GM12801 (cell line): ENCODE measurements at regions not wholly inside any gene's neighbourhood (a gene's known extent, or its start where the extent isn't known, plus 50 kb on each side); places are given as distances from the start of the nearest gene placed in this dataset.

ENCODE experiments used
- TF ChIP-seq, protein P1 (sequence below): IDR thresholded peaks from one replicate; pipeline ENCODE4 v1.5.1; 2011; ENCODE audit warnings: control low read depth; ENCODE audit not compliant: insufficient read length; ENCODE audit errors: extremely low read depth

- TF ChIP-seq, protein P1, sequence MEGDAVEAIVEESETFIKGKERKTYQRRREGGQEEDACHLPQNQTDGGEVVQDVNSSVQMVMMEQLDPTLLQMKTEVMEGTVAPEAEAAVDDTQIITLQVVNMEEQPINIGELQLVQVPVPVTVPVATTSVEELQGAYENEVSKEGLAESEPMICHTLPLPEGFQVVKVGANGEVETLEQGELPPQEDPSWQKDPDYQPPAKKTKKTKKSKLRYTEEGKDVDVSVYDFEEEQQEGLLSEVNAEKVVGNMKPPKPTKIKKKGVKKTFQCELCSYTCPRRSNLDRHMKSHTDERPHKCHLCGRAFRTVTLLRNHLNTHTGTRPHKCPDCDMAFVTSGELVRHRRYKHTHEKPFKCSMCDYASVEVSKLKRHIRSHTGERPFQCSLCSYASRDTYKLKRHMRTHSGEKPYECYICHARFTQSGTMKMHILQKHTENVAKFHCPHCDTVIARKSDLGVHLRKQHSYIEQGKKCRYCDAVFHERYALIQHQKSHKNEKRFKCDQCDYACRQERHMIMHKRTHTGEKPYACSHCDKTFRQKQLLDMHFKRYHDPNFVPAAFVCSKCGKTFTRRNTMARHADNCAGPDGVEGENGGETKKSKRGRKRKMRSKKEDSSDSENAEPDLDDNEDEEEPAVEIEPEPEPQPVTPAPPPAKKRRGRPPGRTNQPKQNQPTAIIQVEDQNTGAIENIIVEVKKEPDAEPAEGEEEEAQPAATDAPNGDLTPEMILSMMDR, result no peak
Observed at GRCh38 chr11:23973244-23973643, 523.6 kb upstream of the LUZP2 start.

GRCh38 chr11:23974051-23974450 is 522.8 kb upstream of the LUZP2 start:
- TF ChIP-seq, protein P1, result no peak

DNA sequence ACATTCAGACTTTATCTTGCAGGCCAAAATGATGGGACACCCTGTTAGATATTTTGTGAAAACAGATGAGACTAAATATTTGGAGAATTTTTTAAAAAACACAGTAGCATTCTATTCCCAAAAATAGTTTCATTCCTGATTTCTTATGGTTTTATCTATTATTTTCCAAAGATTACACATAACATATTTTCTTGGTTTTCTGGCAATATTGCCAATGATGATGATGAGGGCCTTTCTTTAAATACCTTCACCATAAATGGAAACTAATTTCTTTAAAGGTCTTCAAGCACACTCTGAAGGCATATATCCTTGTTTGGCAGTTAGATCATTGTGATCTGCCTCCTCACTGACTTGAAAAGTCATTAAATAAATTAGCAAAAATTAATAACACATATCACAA is 522.3 kb upstream of the LUZP2 start:
- TF ChIP-seq, protein P1, result no peak

DNA sequence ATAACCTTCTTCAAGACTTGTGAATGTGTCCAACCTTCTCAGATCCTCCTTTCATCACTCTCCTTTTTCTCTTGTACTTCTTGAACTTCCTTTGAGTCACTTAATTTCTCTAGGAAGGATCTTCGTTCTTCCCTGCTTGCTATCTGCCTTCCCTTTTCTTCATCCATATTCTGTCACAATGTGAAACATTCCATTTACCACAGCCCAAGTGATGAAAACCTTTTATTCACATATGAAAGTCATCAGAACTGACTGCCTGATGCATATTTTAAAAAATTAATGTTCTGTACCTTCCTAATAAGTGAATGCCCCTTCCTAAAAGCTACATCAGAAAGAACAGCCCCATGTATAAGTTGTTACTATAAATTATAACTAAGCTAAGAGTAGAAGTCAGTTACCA is 520.4 kb upstream of the LUZP2 start:
- TF ChIP-seq, protein P1, result no peak

GRCh38 chr11:23976841-23977271 is 520.0 kb upstream of the LUZP2 start:
- TF ChIP-seq, protein P1, result no peak

DNA sequence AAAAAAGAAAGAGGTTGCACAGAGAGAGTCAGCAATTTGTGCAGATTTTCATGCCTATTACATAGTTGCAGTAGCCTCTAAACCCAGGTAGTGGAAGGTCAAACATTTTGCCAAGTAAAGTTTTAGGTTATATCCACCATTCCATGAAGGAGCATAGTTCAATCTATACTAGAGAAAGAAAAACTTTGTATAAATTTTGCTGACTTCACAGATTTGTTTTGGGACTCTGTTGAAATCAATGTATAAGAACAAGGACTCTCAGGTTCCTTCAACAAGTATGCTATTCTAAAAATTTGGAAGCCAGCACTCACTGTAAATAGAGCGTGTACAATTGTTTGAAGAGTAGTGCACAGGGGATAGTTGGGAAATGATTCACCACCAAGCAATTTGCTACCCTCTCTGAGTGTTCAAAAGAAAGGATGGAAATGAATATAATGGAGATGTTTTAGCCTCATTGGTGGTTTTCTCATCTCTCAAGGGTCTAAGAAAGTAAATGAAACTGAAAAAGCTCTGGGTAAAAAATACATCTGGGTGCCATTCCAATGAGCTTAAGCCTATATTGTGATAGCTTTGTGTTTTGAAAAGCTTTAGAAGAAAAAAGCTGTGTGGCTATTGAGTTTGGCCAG is 508.4 kb upstream of the LUZP2 start:
- TF ChIP-seq, protein P1, result no peak

DNA sequence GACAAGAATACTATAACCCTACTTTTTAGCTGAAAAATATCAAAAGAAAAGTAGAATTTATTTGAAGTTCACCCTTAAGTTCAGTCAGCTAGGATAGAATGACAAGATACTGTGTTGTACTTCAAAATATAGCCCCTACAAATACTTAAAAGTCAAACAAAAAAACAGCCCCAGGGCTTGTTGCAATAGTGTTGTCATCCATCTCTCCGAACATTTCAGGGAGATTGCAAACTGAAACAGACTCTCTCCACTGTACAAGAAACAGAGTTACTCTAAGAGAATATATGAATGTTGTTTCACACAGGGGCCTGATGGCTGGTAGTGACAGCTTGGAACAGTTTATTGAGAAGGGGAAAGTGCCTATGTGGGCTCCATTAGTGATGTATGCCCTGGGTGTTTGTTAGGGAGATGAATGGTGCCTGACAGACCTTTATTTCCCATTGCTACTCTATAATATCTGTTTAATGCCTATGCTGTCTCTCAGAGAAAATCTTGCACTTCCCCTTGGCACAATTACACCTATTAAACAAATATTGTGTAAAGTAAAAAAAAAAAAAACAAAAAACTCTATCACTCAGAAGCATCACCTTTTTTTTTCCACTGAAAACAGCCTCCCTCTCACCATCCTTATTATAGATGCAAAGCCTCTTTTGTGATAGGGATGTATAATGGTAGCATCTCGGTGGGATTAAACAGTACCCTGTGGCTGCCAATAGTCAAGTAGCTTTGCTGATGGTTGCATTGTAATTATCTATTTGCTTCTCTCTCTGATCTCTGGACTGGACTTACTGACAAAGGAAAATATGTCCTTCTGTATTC is 506.3 kb upstream of the LUZP2 start:
- TF ChIP-seq, protein P1, result no peak
